ENCODE measurements at regions not wholly inside any gene's neighbourhood (a gene's known extent, or its start where the extent isn't known, plus 50 kb on each side); places are given as distances from the start of the nearest gene placed in this dataset.

DNA sequence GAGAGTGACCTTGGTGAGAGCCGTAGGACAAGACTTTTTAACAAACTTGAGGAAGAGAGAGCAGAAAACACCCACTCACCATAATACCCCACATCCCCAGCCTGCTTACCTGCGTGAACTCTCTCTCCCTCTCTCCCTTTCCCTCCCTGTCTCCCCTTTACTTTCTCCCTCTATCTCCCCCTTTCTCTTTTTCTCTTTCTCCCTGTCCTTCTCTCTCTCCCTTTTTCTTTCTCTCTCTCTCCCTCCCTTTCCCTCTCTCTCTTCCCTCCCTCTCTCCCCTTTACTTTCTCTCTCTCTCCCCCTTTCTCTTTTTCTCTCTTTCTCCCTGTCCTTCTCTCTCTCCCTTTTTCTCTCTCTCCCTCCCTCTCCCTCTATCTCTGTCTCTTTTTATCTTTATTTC, 464.0 kb upstream of the AUTS2 start:
- ChIA-PET POLR2A (no interaction called here), CTCF (no interaction called here)
- no peak for DNase-seq (ENCODE audit: extremely low spot score)
- TF ChIP-seq, protein P1, sequence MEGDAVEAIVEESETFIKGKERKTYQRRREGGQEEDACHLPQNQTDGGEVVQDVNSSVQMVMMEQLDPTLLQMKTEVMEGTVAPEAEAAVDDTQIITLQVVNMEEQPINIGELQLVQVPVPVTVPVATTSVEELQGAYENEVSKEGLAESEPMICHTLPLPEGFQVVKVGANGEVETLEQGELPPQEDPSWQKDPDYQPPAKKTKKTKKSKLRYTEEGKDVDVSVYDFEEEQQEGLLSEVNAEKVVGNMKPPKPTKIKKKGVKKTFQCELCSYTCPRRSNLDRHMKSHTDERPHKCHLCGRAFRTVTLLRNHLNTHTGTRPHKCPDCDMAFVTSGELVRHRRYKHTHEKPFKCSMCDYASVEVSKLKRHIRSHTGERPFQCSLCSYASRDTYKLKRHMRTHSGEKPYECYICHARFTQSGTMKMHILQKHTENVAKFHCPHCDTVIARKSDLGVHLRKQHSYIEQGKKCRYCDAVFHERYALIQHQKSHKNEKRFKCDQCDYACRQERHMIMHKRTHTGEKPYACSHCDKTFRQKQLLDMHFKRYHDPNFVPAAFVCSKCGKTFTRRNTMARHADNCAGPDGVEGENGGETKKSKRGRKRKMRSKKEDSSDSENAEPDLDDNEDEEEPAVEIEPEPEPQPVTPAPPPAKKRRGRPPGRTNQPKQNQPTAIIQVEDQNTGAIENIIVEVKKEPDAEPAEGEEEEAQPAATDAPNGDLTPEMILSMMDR (IDR thresholded peaks at IDR 0.05; ENCODE audit: control extremely low read depth, extremely low read depth, low read depth, missing control alignments): no peak

DNA sequence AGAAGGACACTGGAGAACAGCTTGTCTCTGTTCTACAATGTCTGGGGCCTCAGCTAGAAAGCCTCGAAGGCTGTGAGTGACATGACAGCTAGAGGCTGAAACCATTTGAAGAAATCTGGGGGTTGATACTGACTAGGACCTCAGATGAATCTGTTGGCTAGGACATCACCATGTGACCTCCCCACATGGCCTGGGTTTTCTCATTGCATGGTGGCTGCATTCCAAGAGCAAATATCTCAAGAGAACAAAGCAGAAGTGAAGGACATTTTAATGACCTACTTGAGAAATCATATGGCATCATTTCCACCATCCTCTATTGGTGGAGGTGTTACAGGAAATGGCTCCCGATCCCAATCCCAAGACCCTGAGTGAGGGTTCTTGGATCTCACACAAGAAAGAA, 450.6 kb upstream of the AUTS2 start:
- POLR2A ChIA-PET: no interaction called here
- TF ChIP-seq, protein P1 (IDR thresholded peaks at IDR 0.05; ENCODE audit: control extremely low read depth, extremely low read depth, low read depth, missing control alignments): no peak

DNA sequence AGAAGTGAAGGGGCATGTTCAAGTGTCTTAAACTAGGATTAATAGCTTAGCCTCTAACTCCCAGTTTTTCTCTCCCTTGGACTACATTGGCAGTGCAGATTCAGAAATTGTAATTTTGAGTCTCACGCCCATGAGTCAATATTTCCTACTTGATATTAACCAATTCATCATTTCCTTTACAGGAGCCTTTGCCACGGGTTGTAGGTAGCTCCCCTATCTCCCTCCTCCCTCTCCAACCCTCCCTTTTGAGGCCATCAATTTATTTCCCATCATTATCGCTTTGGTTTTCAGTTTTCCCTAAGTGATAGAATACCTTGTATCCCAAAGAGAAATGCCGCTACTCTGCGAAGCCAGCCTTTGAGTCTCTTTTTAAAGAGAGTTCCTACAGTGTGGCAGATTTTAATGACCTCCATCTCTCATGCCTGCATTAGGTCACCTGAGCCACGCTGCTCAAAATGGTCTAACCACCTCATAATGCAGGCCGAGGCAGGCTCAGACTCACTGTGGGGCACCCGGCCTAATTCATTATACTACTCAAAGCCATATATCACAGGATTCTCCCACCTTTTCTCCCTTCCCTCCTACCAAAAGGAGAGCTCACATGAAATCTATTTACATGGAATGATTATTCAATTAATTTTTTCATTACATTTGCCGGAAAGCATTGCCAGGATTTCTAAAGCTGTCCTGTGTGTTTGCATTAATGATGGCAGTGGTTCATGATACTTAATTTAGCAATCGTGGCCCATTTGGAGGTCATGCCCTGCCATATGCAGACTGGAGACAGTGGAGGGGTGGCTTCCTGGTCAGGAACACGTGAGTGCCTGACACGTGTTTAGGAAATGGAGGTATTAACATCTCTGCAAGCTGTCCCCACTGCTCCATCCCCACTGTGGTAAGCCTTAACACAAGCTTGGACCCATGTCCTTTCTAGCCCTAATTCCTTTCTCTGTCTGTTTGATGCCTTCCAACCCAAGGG, 448.2 kb upstream of the AUTS2 start:
- TF ChIP-seq, protein P1 (IDR thresholded peaks at IDR 0.05; ENCODE audit: control extremely low read depth, extremely low read depth, low read depth, missing control alignments): no peak
- CTCF ChIA-PET: interaction anchor here (0.9 kb wide), 1 partner anchor 13 kb away, joined by 3 read pairs; no protein-coding TSS in a partner anchor
- POLR2A ChIA-PET: no interaction called here
- no peak for DNase-seq (ENCODE audit: extremely low spot score)

More for the DNA sequence above, 450.6 kb upstream of the AUTS2 start:
- no peak for DNase-seq (ENCODE audit: extremely low spot score)
- CTCF ChIA-PET: no interaction called here

DNA sequence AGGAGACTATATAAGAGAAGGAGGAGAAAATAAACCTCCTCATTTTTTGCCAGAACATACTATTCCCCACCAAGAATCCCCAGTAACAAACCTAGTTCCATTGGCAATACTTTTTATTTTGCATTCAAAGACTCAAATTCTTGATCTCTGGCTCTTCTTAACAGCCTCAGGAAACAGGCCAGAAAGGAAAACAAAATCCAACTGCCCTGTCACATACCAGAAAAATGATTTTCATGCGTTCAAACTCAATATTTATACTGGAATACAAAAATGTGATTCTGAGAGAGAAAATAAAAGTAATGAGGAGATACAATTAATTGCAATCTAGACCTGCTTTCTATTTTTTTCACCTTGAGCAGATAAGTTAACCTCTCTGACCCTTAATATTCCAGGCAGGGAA, 435.9 kb upstream of the AUTS2 start:
- POLR2A ChIA-PET: no interaction called here
- TF ChIP-seq, protein P1 (IDR thresholded peaks at IDR 0.05; ENCODE audit: control extremely low read depth, extremely low read depth, low read depth, missing control alignments): no peak
- DNase-seq (ENCODE audit: extremely low spot score): no peak
- CTCF ChIA-PET: interaction anchor here (1.2 kb wide), 1 partner anchor 12 kb away, joined by 3 read pairs; no protein-coding TSS in a partner anchor

DNA sequence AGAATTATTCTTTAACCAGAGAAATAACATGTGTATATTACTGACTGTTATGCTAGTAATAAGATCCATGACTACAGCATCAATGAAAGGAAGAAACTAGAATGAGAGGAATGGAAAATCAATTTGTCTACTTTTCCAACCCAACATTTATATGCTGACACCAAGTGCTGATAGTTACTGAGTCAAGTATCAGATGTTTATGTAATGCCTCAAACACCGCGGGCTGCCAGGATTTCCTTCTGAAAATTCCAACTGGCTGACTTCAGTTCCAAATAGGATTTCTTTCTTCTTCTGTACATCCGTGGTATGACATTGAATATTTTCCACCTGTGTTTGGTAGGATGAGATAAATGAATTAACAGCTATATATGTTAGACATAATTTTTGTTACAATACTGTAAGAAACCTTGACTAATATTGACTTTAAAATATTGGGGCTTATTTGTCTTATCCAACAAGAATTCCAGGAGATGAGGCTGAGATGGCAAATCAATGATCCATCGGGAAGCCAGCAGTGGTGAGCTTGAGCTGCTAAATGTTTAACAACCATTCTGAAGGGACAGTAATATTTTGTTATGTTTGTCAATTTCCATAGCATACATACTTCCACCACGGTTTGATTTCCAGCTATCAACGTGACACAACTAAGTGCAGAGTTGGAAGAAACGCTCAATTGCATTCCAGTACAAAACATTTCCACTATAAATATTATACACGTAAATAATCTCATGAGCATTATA, 435.2 kb upstream of the AUTS2 start:
- TF ChIP-seq, protein P1 (IDR thresholded peaks at IDR 0.05; ENCODE audit: control extremely low read depth, extremely low read depth, low read depth, missing control alignments): no peak
- ChIA-PET POLR2A (no interaction called here), CTCF (interaction anchor here (1.2 to 1.3 kb wide), 2 partner anchors 13 to 47 kb away, joined by 3 read pairs; no protein-coding TSS in a partner anchor)

GRCh38 chr7:69166979-69167516, 431.2 kb upstream of the AUTS2 start:
- TF ChIP-seq, protein P1 (IDR thresholded peaks at IDR 0.05; ENCODE audit: control extremely low read depth, extremely low read depth, low read depth, missing control alignments): no peak
- DNase-seq (ENCODE audit: extremely low spot score): no peak
- ChIA-PET POLR2A (no interaction called here), CTCF (no interaction called here)

More for the DNA sequence above, 435.2 kb upstream of the AUTS2 start:
- DNase-seq (ENCODE audit: extremely low spot score): no peak
